NCI-H460 (cell line): ENCODE measurements at regions not wholly inside any gene's neighbourhood (a gene's known extent, or its start where the extent isn't known, plus 50 kb on each side); places are given as distances from the start of the nearest gene placed in this dataset.

Experiments
- DNase-seq: peaks from one replicate; pipeline ENCODE4 v3.0.0-alpha.2; 2016; ENCODE audit warnings: low read depth; ENCODE audit errors: extremely low read depth

DNA sequence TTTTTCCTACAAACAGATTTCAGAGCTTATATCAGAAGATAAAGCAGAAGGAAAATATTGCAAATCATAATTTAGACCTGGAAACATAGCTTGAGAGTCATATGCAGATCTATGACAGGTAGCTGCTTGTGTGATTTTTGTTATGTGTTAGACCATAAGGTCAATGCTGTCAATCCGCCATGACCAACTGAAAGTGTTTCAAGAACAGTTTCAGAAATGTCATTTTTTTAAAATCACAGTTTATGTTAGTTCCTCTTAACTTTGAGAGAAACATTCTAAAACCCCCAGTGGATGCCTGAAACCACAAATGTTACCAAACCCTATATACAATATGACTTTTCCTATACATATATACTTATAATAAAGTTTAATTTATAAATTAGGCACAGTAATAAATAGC, 391.3 kb upstream of the FAM241A start:
- DNase-seq, result no peak

DNA sequence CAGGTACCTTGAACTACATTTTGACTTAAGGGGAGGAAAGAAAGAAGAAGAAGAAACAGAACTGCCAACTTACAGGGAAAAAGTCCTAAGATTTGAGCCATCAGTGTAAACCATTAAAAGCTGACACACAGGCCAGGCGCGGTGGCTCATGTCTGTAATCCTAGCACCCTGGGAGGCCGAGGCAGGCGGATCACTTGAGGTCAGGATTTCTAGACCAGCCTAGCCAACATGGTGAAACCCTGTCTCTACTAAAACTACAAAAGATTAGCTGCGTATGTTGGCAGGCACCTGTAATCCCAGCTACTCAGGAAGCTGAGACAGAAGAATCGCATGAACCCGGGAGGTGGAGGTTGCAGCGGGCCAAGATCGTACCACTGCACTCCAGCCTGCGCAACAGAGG, 389.7 kb upstream of the FAM241A start:
- no peak for DNase-seq

- no peak for DNase-seq
Measured at GRCh38 chr4:111761531-111761930, 383.7 kb upstream of the FAM241A start.

DNA sequence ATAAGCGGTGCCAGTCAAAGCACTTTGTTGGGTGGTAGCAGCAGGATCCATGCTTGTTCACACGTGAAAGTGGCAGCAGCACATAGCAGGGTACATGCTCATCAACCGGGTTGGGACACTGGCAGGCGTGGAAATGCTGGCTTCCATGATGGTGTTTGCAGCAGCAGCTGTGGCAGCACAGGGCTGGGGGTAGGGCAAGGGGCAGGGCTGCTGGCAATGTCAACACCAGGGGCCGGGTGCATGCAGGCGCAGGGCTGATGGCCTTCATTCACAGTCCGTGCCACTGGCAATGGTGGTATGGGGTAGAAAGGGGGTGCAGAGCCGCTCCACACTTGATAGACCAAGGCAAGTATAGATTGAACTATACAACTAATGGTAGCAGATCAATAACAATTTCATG, 374.7 kb upstream of the FAM241A start:
- DNase-seq, result no peak

DNA sequence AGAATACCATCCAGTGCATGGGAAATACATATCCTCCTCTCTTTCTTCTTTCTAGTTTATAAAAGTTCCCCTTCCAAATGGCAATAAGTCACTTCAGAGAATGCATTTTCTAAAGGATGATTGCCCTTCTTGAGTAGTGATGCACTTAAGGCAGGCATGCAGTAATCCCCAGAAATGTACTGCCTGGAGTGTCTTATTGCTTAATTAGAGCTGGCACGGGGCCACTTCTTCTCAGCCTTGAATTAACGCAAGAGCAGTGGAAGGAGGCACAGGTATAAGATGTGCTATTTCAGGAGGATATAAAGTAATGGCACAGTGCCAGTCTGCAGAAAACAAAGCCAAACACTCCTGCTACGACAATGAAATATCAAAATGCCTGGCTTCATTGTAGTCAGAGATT, 371.4 kb upstream of the FAM241A start:
- DNase-seq, result no peak

DNA sequence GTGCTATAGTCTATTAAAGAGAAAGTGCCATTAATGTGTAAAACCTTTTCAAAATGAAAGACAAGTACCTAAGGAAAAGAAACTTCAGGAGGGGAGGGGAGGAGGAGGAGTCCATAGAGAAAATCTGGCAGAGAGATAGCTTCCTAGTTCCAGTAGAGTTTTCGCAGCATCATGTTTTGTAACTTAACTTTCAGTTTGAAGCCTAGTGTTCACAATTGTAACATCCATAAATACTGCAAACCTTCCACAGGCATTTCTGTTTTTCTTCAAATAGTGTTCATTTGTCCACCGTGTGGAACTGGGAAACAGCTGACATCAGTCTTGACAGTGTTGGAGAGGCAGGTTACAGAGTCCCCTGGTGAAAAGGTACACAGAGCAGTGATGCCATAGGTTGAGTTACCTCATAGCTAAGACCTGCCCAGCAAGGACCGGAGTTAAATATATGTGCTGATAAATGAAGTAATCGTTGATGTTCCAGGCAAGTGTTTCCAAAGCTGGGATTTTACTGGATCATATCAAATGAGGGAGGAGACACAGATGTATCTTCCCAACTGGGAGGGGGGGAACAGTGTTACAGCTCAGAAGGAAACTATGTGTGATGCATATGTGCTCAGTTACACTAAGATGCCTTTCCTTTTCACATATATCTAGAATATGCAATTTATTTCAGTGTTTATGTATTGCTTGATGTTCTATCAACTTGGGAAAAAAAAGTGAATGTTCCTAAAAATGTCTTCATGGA, 369.5 kb upstream of the FAM241A start:
- DNase-seq, result no peak

GRCh38 chr4:111776561-111776960, 368.7 kb upstream of the FAM241A start:
- no peak for DNase-seq

- no peak for DNase-seq
Measured at GRCh38 chr4:111778543-111778942, 366.7 kb upstream of the FAM241A start.

DNA sequence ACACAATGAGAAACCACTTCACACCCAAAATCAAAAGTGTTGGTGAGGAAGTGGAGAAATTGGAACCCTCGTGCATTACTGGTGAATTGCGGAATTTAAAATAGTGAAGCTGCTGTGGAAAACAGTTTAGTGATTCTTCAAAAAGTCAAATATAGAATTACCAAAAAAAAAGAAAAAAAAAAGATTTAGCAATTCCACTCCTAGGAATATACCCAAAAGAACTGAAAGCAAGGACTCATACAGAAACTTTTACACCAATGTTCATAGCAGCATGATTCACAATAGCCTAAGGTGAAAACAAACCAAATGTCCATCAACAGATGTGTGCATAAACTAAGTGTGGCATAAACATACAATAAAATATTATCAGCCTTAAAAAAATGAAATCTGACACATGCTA, 364.3 kb upstream of the FAM241A start:
- no peak for DNase-seq

GRCh38 chr4:111781611-111782010, 363.6 kb upstream of the FAM241A start:
- no peak for DNase-seq

- DNase-seq, result no peak
Measured at GRCh38 chr4:111788099-111788498, 357.2 kb upstream of the FAM241A start.

DNA sequence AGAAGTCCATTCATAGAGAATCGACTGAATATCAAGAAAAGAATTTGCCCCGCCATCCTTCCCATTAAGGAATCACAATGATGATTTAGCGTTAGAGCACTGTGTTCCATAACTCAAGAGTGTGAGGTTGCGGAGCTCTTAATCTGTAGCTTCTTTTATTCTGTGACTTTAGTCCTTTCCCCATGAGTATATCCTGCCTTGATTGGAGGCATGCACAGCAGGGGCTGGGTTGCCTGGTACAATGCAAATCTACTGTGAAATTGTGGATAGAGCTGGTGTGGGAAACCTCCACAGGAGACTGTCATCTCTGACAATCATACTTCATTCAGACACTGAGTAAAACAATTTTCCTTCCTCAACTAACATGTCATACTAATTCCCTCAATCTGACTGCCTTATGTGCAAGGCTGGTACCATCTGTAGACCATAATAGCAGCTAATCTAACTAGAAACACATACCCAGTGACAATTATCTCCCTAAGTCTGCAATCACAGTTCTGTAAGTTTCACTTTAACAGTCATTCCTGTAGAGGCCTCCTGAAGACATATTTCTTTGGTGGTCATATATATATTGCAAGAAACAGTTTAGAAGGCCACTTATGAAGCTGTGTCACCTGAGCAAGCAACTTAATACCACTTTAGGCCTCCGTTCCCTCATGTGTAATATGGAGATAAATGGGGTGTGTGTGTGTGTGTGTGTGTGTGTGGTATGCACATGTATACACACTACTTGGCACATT, 355.2 kb upstream of the FAM241A start:
- no peak for DNase-seq

DNA sequence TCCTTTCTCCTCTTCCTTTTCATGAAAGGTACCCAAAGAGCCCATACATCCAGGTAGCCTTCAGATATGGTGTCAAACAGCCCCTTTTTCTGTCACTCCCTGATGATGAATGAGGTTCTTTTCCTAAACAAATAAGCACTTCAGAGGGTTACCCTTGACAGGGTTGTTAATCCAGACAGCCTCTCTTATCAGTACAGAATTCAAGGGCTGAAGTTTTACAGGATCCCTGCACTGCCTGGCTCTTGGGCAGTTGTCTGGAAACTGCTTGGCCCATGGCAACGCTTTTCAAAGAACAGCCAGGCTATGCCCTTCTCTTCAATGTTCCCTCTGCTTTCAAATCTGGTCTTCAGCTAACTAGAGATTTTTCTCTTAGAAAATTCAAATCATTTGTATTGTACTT, 352.6 kb upstream of the FAM241A start:
- DNase-seq, result no peak

- no peak for DNase-seq
Measured at GRCh38 chr4:111793433-111794091, 351.7 kb upstream of the FAM241A start.

- no peak for DNase-seq
Measured at GRCh38 chr4:111797455-111798163, 347.6 kb upstream of the FAM241A start.

- no peak for DNase-seq
Measured at GRCh38 chr4:111798840-111799239, 346.4 kb upstream of the FAM241A start.

- DNase-seq, result no peak
Measured at GRCh38 chr4:111800551-111800950, 344.7 kb upstream of the FAM241A start.

DNA sequence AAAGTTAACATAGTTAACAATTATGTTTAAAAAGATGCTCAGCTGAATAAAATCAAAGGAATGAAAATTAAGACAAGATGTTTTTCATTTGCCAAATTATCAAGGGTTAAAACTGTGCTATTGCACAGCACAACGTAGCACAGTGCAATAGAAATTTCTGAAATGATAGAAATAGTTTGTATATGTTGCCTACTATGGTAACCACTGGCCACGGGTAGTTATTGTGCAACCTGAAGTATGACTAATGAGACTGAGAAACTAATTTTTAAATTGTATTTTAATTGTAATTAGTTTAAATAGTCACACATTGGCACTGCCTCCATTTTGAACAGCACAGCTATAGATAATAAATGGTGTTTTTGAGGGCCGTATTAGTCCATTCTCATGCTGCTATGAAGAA, 343.1 kb upstream of the FAM241A start:
- no peak for DNase-seq

GRCh38 chr4:111806331-111806730, 338.9 kb upstream of the FAM241A start:
- DNase-seq, result no peak

DNA sequence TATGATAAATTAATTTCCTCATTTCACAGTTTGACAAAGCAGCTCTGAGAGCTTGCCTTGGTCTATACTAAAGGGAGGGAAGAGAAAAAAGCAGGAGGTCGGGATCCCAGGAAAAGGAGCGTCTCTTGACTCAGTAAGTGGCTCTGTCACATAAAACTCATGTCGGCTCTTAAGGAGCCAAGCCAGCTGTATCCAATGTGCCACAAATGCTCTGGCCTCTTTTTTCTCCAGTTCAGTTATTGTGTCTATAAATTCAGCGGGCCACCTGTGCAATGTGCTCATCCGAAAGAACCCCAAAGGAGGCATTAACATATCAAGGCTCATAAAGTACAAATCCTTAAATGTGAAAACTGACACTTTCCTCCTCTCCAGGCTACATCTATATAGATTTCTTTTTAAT, 337.7 kb upstream of the FAM241A start:
- DNase-seq, result no peak

- DNase-seq, result no peak
Measured at GRCh38 chr4:111808174-111808573, 337.1 kb upstream of the FAM241A start.
